Posterior vena cava (tissue), 2 donors: ENCODE measurements at regions not wholly inside any gene's neighbourhood (a gene's known extent, or its start where the extent isn't known, plus 50 kb on each side); places are given as distances from the start of the nearest gene placed in this dataset.

Experiments used
- DNase-seq: peaks from one replicate; pipeline ENCODE4 v3.0.0-alpha.2; 2020; ENCODE audit warnings: low spot score
- intact Hi-C, 2 donors: fragments of 100-400 bp; cut with DNase I; formaldehyde crosslinking; loops; one replicate each; pipeline versions ENCODE4 v1.14.1 to v1.14.2; 2022 to 2023
- donor health status: DM: yes; HTN: yes; CAD: no.
- donor health status: DM: yes; HTN: yes; CAD: no.

DNA sequence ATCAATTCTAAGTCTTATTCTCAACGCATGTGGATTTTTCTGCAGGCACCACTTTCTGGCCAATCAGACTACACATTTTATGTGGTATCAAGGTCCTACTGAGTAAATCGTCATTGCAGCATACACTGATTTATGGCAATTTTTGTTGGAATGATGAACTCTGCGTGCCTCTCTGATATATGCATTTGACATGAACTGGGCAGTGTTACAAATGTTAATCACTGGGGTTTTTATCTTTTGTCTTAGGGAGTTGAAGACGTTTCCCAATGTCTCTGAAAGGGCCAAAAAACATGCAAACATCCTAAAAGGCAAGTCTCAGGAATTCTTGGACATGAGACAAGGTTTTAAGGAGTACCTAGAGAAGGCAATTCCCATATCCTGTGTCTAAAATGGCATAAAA lies 809.5 kb upstream of the CELF2 start:
- intact Hi-C loops = no loop called here
- DNase-seq = no peak

- DNase-seq = no peak
- intact Hi-C loops = no loop called here
These were observed 808.5 kb upstream of the CELF2 start for GRCh38 chr10:10209167-10209566.

GRCh38 chr10:10211409-10211808 lies 806.3 kb upstream of the CELF2 start:
- DNase-seq = no peak
- intact Hi-C loops = no loop called here

DNA sequence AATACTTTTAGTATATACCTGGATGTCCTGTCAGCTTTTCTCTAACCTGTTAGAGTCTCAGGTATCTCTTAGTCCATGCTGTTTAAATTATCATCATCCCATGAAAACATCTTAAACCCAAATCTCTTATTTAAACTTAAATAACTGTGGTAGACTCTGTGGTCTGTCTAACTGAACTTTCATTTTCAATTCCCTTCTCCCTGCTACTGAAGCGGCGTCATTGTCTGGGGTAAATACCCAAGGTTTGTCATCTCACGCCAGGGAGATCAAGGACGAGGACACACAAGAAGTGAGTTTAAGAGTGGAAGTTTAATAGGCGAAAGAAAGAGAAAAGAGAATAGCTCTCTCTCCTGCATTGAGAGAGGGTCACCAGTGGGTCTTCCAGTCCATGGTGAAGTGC lies 804.4 kb upstream of the CELF2 start:
- intact Hi-C loops = no loop called here
- no peak for DNase-seq

DNA sequence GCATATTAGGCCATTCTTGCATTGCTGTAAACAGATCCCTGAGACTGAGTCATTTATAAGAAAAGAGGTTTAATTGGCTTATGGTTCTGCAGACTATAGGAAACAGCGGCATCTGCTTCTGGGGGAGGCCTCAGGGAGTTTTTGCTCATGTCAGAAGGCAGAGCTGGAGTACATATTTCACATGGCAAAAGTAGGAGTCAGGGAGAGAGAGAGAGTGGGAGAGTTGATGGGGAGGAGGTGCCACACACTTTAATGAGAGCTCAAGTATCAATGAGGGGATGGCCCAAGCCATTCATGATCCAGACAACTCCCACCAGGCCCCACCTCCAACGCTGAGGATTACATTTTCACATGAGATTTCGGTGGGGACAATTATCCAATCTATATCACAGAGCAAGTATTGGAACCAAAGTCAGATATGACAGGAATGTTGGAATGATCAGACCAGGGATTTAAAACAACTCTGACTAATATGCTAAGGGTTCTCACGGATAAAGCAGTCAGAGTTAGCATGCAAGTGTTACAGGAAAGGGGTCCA lies 795.3 kb upstream of the CELF2 start:
- intact Hi-C loops = no loop called here

GRCh38 chr10:10223131-10223530 lies 794.5 kb upstream of the CELF2 start:
- intact Hi-C loops = no loop called here
- no peak for DNase-seq

More for the DNA sequence above, 795.3 kb upstream of the CELF2 start:
- no peak for DNase-seq

- intact Hi-C loops = no loop called here
- no peak for DNase-seq
These were observed 792.5 kb upstream of the CELF2 start for GRCh38 chr10:10225136-10225676.

DNA sequence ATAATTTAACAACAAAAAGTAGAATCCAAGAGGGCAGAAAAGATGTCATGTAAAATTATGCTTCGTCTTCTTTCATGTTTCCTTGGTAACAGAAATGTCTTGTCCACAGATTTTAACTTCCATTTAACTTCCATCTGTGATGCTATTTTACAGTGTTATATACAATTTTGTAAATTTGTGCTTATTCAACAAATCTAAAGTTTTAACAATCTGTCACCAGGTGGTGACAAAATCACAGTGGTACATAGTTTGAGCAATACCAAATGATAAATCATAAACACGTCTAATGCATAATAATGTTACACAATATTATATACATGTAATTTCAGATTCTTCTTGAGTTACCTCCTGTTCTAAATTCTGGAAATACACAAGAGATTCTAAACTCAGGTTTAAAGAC lies 784.4 kb upstream of the CELF2 start:
- DNase-seq = no peak
- intact Hi-C loops = no loop called here

GRCh38 chr10:10235003-10235402 lies 782.7 kb upstream of the CELF2 start:
- intact Hi-C loops = no loop called here
- no peak for DNase-seq

DNA sequence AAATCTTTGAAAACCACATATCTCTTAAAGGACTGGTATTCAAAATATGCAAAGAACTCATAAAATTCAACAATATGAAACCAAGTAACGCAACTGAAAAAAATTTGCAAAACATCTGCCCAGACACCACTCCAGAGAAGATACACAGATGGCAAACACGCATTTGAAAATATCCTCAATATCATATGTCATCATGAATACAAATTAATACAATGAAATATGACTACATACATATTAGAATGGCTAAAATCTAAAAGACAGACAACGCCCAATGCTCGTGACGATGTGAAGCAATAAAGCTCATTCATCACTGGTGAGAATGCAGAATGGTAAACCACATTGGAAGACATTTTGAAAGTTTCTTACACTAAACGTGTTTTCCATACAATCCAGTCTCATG lies 770.1 kb upstream of the CELF2 start:
- DNase-seq = no peak
- intact Hi-C loops = no loop called here

DNA sequence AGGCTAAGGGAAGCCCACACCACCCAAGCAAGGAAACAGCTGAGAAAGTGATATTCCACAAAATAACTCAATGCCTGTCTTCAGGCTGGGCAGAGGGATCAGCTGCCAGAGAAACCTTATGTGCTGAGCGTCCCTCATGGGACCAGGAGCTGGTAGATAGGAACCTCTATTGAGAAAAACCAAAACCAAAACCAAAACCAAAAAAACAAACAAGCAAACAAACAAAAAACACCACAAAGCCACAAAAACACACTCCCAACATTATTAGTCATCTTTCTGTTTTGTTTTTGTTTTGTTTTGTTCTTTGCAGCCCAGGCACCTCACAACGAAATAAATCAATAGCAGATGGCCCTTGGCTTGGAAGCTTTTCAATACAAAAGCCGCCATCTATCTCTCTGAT lies 760.8 kb upstream of the CELF2 start:
- intact Hi-C loops = no loop called here
- DNase-seq = no peak

GRCh38 chr10:10259013-10259412 lies 758.7 kb upstream of the CELF2 start:
- intact Hi-C loops = no loop called here
- no peak for DNase-seq

DNA sequence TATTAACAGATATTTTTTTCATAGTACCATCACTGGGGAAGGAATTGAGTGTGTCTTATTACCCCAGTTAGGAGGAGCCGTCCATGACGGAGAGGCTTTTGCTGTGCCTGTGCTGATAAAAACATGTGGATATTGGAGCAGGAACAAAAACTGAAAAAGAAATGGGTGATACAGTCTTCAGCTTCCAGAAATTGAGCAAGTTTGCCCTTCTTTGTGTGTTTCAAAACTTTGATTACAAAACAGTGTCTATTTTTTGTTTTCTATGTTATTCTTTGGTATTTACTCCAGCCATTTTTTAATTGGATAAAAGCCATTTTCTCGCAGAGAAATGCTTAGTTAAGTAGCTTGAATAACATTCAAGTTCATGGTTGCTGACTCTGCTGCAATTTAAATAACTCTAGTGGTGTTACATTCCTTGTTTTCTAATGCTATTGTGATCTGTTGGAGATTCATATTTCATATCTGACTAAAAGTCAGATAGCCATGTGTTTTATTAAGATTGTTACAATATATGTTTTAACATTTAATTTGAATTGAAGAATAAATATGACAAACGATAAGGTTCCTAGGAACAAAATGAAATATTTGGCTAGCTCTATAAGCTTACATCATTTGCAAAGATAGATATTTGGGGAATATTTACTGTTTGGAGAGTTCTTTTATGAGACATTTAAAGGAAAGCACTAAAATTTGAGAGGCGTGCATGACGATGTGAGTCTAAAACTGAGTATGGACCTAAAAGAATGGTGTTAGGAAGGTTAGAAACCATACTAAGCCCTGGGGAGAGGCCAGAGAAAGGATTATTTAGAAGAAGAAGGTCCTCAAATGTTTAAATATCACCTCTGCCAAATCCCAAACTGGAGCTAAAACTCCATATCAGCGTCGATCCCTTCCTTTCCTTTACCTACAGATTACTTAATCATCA lies 747.3 kb upstream of the CELF2 start:
- intact Hi-C loops = no loop called here
- no peak for DNase-seq

- intact Hi-C loops = no loop called here
These were observed 746.0 kb upstream of the CELF2 start for GRCh38 chr10:10271639-10272192.

GRCh38 chr10:10273661-10274060 lies 744.0 kb upstream of the CELF2 start:
- intact Hi-C loops = no loop called here
- no peak for DNase-seq

More at GRCh38 chr10:10271639-10272192, 746.0 kb upstream of the CELF2 start:
- no peak for DNase-seq

- no peak for DNase-seq
- intact Hi-C loops = no loop called here
These were observed 737.8 kb upstream of the CELF2 start for GRCh38 chr10:10279906-10280305.

DNA sequence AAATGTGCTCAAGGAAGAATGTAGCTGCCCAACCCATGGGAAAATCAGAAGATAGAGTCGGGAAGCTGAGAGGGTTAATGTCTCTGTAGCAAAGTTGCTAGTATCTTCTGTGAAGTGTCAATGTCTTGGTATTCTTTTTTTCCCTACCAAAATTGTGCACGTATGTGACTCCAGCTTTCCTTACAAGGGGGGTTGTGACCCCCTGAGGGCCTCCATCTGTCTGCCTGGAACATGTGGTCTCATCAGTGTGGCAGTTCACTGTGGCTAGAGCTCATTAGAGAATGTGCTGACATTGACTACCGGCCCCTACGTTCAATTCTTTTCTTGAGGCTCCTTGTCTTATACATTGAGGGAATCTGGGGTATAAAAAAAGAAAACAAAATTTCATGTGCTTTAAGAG lies 725.2 kb upstream of the CELF2 start:
- DNase-seq = no peak
- intact Hi-C loops = no loop called here

- no peak for DNase-seq
These were observed 724.6 kb upstream of the CELF2 start for GRCh38 chr10:10293041-10293440.

GRCh38 chr10:10293481-10293951 lies 724.2 kb upstream of the CELF2 start:
- no peak for DNase-seq
- intact Hi-C loops = no loop called here

More at GRCh38 chr10:10293041-10293440, 724.6 kb upstream of the CELF2 start:
- intact Hi-C loops = no loop called here

GRCh38 chr10:10294184-10294880 lies 723.3 kb upstream of the CELF2 start:
- intact Hi-C loops = no loop called here
- DNase-seq = no peak
